Epithelial cell of proximal tubule (primary cell): ENCODE measurements at regions not wholly inside any gene's neighbourhood (a gene's known extent, or its start where the extent isn't known, plus 50 kb on each side); places are given as distances from the start of the nearest gene placed in this dataset.

ENCODE experiments used
- DNase-seq: peaks from one replicate; pipeline ENCODE4 v3.0.0-alpha.2; 2011; ENCODE audit warnings: low read depth
- H3K4me3 ChIP-seq: 2 replicates; pipeline ENCODE4 v1.5.1; 2011; ENCODE audit warnings: low read depth, mild to moderate bottlenecking, low read length
- TF ChIP-seq, protein P1 (sequence below): conservative IDR thresholded peaks from 2 replicates; pipeline ENCODE4 v1.5.1; 2012; ENCODE audit warnings: low read depth, mild to moderate bottlenecking, low read length

DNA sequence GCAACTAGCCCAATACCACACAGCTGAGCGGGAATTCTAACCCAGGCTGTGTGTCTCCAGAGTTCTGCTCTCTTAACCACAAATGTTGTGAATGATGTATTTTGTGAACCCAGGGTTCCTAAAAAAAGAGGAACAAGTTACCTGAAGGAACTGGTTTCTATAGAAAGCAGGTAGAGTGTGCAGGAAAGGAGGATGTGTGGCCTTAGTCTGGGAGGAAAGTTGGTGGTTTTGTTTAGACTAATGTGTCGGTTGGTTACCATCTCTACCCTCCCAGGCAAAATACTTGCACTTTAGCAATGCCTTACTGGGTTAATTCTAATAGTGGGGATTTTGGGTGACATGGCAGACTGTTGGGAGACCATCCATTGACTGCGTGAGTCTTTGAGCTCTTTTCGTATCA, 143.3 kb downstream of the SCP2D1 start:
- no peak for DNase-seq
- TF ChIP-seq, protein P1, sequence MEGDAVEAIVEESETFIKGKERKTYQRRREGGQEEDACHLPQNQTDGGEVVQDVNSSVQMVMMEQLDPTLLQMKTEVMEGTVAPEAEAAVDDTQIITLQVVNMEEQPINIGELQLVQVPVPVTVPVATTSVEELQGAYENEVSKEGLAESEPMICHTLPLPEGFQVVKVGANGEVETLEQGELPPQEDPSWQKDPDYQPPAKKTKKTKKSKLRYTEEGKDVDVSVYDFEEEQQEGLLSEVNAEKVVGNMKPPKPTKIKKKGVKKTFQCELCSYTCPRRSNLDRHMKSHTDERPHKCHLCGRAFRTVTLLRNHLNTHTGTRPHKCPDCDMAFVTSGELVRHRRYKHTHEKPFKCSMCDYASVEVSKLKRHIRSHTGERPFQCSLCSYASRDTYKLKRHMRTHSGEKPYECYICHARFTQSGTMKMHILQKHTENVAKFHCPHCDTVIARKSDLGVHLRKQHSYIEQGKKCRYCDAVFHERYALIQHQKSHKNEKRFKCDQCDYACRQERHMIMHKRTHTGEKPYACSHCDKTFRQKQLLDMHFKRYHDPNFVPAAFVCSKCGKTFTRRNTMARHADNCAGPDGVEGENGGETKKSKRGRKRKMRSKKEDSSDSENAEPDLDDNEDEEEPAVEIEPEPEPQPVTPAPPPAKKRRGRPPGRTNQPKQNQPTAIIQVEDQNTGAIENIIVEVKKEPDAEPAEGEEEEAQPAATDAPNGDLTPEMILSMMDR = no peak
- no peak overlapping the region for H3K4me3 ChIP-seq

DNA sequence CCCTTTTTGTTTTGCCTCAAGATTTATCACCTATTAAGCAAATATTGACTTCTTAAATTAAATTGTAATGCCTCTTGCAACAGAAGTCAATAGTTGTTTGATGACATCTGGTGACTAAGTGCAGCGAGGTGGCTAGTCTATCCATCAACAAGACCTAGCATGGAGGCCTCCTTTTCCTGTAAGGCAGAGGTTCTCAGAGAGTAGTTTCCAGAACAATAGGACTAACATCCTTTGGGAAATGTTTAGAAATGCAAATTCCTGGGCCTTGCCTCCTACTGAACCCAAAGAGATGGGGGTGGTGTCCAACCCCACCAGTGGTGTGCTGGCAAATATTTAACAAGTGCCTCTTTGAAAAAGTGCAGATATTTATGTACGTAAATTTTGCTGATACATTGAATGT, 143.7 kb downstream of the SCP2D1 start:
- H3K4me3 ChIP-seq = no peak overlapping the region
- DNase-seq = no peak

DNA sequence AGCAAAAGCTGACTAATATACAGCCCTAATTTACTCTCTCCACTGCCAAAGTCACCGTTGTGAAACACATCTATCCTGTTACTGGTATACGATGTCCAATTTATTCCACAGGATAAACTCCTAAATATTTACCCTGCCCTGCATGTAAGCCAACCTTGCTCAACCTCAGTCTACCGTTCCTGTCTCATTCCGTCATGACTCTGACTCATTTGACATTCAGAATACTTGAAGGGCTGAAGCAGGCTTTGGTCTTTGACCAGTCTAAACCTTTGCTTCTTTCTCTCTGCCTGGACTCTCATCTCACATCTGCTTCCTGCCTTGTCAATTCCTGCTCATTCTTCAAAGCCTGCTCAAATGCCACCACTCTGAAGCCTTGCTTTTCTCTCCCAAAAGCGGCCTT, 157.5 kb downstream of the SCP2D1 start:
- DNase-seq = no peak
- no peak overlapping the region for H3K4me3 ChIP-seq
- TF ChIP-seq, protein P1 = no peak

More for the DNA sequence above, 143.7 kb downstream of the SCP2D1 start:
- TF ChIP-seq, protein P1 = no peak

DNA sequence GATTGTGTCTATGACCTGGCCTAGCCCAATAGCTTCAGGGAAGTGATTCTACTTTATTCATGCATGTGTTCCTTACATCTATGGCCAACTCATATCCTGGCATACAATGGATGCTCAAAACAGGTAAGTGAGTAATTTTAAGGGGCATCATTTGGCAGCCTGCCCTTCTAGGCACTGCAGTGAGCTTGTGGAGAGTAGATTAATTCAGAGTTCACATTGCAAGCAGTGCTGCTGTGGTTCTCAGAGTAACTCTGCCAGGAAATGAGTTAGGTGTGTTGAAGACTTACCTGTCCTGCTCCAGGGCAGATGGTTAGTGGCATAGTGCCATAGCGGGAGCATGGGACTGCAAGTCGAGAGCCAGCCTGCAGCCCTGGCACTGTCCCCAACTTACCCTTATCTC, 158.0 kb downstream of the SCP2D1 start:
- no peak for DNase-seq
- H3K4me3 ChIP-seq = no peak overlapping the region
- TF ChIP-seq, protein P1 = no peak

DNA sequence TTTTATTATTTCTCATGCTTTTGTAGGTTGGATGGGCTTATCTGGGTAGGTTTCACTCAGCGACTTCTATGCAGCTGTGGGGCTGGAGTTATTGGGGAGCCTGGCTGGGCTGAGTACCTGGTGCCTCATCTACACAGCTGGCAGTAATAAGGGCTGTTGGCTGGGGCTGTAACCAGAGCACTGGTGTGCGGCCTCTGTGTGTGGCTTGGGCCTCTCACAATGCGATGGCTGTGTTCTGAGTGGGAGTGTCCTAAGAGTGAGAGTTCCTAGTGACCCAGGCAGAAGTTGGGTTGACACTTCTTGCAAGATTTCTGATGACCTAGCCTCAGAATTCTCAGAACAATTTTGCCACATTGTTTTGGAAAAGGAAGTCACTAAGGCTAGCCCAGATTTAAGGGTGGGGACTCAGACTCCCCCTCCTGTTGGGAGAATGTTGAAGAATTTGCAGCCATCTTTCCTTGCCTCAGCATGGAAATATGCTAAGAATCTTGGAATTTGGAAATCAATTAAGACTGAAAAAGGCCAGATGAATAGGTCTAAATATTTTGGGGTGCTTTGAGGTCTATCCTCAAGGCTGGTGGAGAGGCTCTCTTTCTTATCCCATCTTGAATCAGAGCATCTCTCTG, 158.8 kb downstream of the SCP2D1 start:
- H3K4me3 ChIP-seq = no peak overlapping the region
- DNase-seq = no peak
- TF ChIP-seq, protein P1 = no peak

DNA sequence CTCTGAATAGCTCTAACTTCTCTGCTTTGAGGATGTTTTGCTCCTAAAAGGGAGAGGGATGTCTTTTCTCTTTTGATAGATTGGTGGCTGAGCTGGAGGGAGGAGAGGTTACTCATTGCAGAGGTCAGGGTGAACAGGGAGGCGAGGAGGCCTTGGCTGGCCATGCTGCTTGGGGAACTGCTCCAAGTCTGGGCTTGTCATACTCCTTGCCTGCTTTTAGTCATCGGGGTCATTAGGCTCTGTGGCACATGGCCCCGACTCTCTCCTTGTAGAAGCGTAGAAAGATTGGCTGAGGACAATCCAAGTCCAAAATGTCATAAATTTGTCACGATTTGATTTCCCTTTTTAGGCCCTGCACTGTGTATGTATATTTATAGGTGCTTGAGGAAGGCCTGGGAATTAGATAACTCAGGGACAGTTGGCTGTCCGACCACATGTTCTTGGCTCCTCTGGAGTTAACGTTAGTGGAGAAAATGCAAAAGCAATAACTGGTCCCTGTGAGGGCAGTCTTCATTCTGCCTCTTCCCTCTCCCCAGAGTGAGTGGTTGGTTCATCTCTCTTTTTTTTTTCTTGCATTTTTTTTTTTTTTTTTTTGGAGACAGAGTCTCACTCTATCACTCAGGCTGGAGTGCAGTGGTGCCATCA, 160.1 kb downstream of the SCP2D1 start:
- H3K4me3 ChIP-seq = no peak overlapping the region
- TF ChIP-seq, protein P1 = no peak
- DNase-seq = no peak

DNA sequence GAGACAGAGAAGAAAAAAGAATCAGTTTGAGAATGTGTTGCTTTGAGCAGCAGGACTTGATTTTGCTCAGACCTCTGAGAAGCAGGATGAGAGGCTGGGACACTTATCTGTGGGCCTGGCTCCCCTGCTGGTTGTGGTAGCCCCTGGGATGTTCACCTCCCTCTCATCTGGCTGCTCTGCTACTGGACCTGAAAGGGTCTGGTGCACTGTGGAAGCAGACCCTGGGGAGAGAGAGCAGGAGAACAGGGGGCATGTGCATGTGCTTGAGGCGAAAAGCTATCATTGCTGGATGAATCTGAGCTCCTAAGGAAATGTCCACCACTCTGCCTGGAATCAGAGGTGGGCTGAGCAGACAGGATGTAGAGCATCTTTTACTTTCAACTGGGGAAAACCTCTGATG, 161.1 kb downstream of the SCP2D1 start:
- H3K4me3 ChIP-seq = no peak overlapping the region
- no peak for DNase-seq
- TF ChIP-seq, protein P1 = no peak
